Left renal pelvis (tissue), 4 donors: ENCODE measurements at regions not wholly inside any gene's neighbourhood (a gene's known extent, or its start where the extent isn't known, plus 50 kb on each side); places are given as distances from the start of the nearest gene placed in this dataset.

Source experiments
- DNase-seq, 4 donors: peaks; one replicate each; pipeline ENCODE4 v3.0.0-alpha.2; 2013; ENCODE audit warnings: low read depth in 4 of 4, low spot score in 3 of 4

DNA sequence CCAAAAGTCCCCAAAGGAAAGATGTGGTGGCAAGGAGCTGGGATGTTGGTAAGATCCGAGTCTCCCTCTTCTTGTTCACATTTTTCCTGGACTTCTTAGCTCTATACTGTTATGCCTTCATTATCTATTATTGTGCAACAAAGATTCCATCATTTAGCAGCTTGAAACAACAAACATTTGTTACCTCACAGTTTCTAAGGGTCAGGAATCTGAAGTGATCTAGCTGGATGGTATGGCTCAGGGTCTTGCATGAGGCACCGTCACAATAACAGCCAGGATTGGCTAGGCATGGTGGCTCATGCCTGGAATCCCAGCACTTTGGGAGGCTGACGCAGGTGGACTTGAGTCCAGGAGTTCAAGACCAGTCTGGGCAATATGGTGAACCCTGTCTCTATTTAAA is 51.1 kb upstream of the KRAS start:
- DNase-seq: no peak
